H9 (cell line): ENCODE measurements at regions not wholly inside any gene's neighbourhood (a gene's known extent, or its start where the extent isn't known, plus 50 kb on each side); places are given as distances from the start of the nearest gene placed in this dataset.

Experiments used
- DNase-seq: peaks from one replicate; pipeline ENCODE4 v3.0.0-alpha.2; 2017
- H2AFZ ChIP-seq: one replicate; pipeline ENCODE4 v1.6.1; 2013; ENCODE audit warnings: mild to moderate bottlenecking, low read length, control low read depth, moderate library complexity
- H2AK5ac ChIP-seq: 2 replicates; pipeline ENCODE4 v1.6.1; 2013; ENCODE audit warnings: low read length, control low read depth, mixed read lengths; ENCODE audit not compliant: insufficient read length
- H2BK120ac ChIP-seq: one replicate; pipeline ENCODE4 v1.6.1; 2013; ENCODE audit warnings: low read depth, mild to moderate bottlenecking, low read length, control low read depth, inconsistent platforms; ENCODE audit not compliant: poor library complexity, severe bottlenecking
- H2BK12ac ChIP-seq: 2 replicates; pipeline ENCODE4 v1.6.1; 2013; ENCODE audit warnings: low read length, control low read depth, mixed read lengths, low read depth; ENCODE audit not compliant: insufficient read length
- H2BK15ac ChIP-seq: 2 replicates; pipeline ENCODE4 v1.6.1; 2013; ENCODE audit warnings: low read depth, low read length, control low read depth
- H2BK20ac ChIP-seq: one replicate; pipeline ENCODE4 v1.6.1; 2013; ENCODE audit warnings: low read depth, mild to moderate bottlenecking, low read length, control low read depth, inconsistent platforms; ENCODE audit not compliant: poor library complexity, severe bottlenecking
- H2BK5ac ChIP-seq: 2 replicates; pipeline ENCODE4 v1.6.1; 2013; ENCODE audit warnings: low read length, control low read depth, mixed read lengths; ENCODE audit not compliant: insufficient read length
- H3K14ac ChIP-seq: 2 replicates; pipeline ENCODE4 v1.6.1; 2013; ENCODE audit warnings: low read length, control low read depth; ENCODE audit not compliant: insufficient read depth
- H3K18ac ChIP-seq: 2 replicates; pipeline ENCODE4 v1.6.1; 2013; ENCODE audit warnings: low read depth, mild to moderate bottlenecking, mixed read lengths, low read length, control low read depth; ENCODE audit not compliant: insufficient read length
- H3K23ac ChIP-seq: 2 replicates; pipeline ENCODE4 v1.6.1; 2013; ENCODE audit warnings: low read length, control low read depth, mixed read lengths, low read depth; ENCODE audit not compliant: insufficient read length
- H3K23me2 ChIP-seq: 2 replicates; pipeline ENCODE4 v1.6.1; 2013; ENCODE audit warnings: low read depth, mild to moderate bottlenecking, mixed read lengths, low read length, control low read depth; ENCODE audit not compliant: insufficient read length, poor library complexity, severe bottlenecking
- H3K27ac ChIP-seq: 2 replicates; pipeline ENCODE4 v1.5.1; 2013; ENCODE audit warnings: low read length, control low read depth, mixed read lengths, low read depth; ENCODE audit not compliant: insufficient read length
- H3K27me3 ChIP-seq: 2 replicates; pipeline ENCODE4 v1.6.1; 2013; ENCODE audit warnings: low read length, control low read depth, inconsistent platforms; ENCODE audit not compliant: insufficient read depth
- H3K4ac ChIP-seq: 2 replicates; pipeline ENCODE4 v1.6.1; 2013; ENCODE audit warnings: low read depth, mild to moderate bottlenecking, control low read depth, inconsistent platforms, low read length, moderate library complexity
- H3K4me1 ChIP-seq: 2 replicates; pipeline ENCODE4 v1.6.1; 2013; ENCODE audit warnings: low read length, control low read depth, inconsistent platforms; ENCODE audit not compliant: insufficient read depth
- H3K4me2 ChIP-seq: 2 replicates; pipeline ENCODE4 v1.6.1; 2013; ENCODE audit warnings: low read length, control low read depth, mixed read lengths; ENCODE audit not compliant: insufficient read length, insufficient read depth
- H3K56ac ChIP-seq: 2 replicates; pipeline ENCODE4 v1.6.1; 2013; ENCODE audit warnings: low read depth, mild to moderate bottlenecking, mixed read lengths, low read length, control low read depth; ENCODE audit not compliant: insufficient read length
- H3K79me1 ChIP-seq: 2 replicates; pipeline ENCODE4 v1.6.1; 2013; ENCODE audit warnings: low read depth, mild to moderate bottlenecking, moderate library complexity, low read length, control low read depth, inconsistent platforms; ENCODE audit not compliant: insufficient read depth, poor library complexity, severe bottlenecking
- H3K79me2 ChIP-seq: 2 replicates; pipeline ENCODE4 v1.6.1; 2013; ENCODE audit warnings: low read length, control low read depth, inconsistent platforms; ENCODE audit not compliant: insufficient read depth
- H3K9ac ChIP-seq: 2 replicates; pipeline ENCODE4 v1.6.1; 2013; ENCODE audit warnings: low read length, control low read depth, mixed read lengths; ENCODE audit not compliant: insufficient read length; ENCODE audit errors: extremely low read depth
- H3K9me3 ChIP-seq: one replicate; pipeline ENCODE4 v1.6.1; 2013; ENCODE audit warnings: low read depth, low read length, inconsistent platforms; ENCODE audit not compliant: control insufficient read depth
- H3T11ph ChIP-seq: one replicate; pipeline ENCODE4 v1.6.1; 2013; ENCODE audit warnings: mild to moderate bottlenecking, low read length, control low read depth, inconsistent platforms
- H4K20me1 ChIP-seq: one replicate; pipeline ENCODE4 v1.6.1; 2013; ENCODE audit not compliant: control insufficient read depth, insufficient read length, insufficient read depth
- H4K5ac ChIP-seq: 2 replicates; pipeline ENCODE4 v1.6.1; 2013; ENCODE audit warnings: low read depth, mild to moderate bottlenecking, mixed read lengths, low read length, control low read depth; ENCODE audit not compliant: insufficient read length
- H4K8ac ChIP-seq: replicated peaks from 2 replicates; pipeline ENCODE4 v1.6.1; 2013; ENCODE audit warnings: low read length, control low read depth, mixed read lengths, low read depth; ENCODE audit not compliant: insufficient read length
- H4K91ac ChIP-seq: 2 replicates; pipeline ENCODE4 v1.6.1; 2013; ENCODE audit warnings: low read depth, mild to moderate bottlenecking, moderate library complexity, mixed read lengths, low read length, control low read depth; ENCODE audit not compliant: insufficient read length
- H3K27ac Mint-ChIP-seq, 3 experiments: 2 replicates in 2 of 3; 3 replicates in 1 of 3; pipeline ENCODE4 v1.8.0; 2020 to 2021; ENCODE audit warnings: mixed read lengths in 3 of 3, mild to moderate bottlenecking in 1 of 3, moderate library complexity in 1 of 3
- H3K27me3 Mint-ChIP-seq: 2 replicates; pipeline ENCODE4 v1.8.0; 2021; ENCODE audit warnings: low read depth, mild to moderate bottlenecking, moderate library complexity, mixed read lengths
- H3K36me3 Mint-ChIP-seq, 3 experiments: 2 replicates in 2 of 3; 3 replicates in 1 of 3; pipeline ENCODE4 v1.8.0; 2020 to 2021; ENCODE audit warnings: low read depth in 3 of 3, mixed read lengths in 3 of 3; ENCODE audit not compliant: insufficient read depth in 1 of 3
- H3K4me1 Mint-ChIP-seq, 2 experiments: 2 replicates each; pipeline ENCODE4 v1.8.0; 2020; ENCODE audit warnings: mixed read lengths in 2 of 2
- H3K4me3 Mint-ChIP-seq, 2 experiments: 2 replicates in 1 of 2; 3 replicates in 1 of 2; pipeline ENCODE4 v1.8.0; 2020 to 2021; ENCODE audit warnings: mild to moderate bottlenecking in 2 of 2, mixed read lengths in 2 of 2, moderate library complexity in 1 of 2
- H3K9me3 Mint-ChIP-seq, 2 experiments: 2 replicates in 1 of 2; 3 replicates in 1 of 2; pipeline ENCODE4 v1.8.0; 2020; ENCODE audit warnings: mild to moderate bottlenecking in 2 of 2, mixed read lengths in 2 of 2, moderate library complexity in 1 of 2
- WGBS: extraction: QIAGEN DNeasy Blood & Tissue Kit; methylation state at CpG from one replicate; pipeline ENCODE4 v1.1.7; 2013; ENCODE audit warnings: missing lambda C conversion rate, low lambda C conversion rate, mixed read lengths; ENCODE audit not compliant: insufficient read length; ENCODE audit errors: extremely low coverage; 5-methylcytosine and 5-hydroxymethylcytosine counted together
- TF ChIP-seq, protein P1 (sequence below): fragments of 200-600 bp; sonication (generic); conservative IDR thresholded peaks from 3 replicates; pipeline ENCODE4 v1.8.0; 2021; ENCODE audit warnings: antibody characterized with exemption, mild to moderate bottlenecking

DNA sequence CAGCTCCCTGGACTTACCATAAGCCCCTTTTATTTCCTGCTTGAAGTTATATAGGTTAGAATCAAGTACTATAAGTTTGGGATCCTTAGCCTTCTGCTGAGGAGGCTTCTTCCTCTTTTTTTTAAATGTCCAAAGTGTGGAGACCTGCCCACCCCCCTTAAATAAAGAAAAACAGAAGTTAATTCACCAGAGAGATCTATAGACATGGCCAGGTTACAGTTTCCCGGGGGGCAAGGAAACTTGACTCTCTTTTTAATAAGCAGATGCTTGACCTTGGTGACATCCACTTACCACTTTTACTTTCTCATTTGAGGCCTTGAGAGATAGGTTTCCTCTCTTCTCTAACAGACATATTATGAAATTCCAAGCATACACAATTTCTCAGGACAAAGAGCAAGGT lies 88.3 kb downstream of the BMP2 start:
- Histone ChIP-seq H4K91ac (no peak overlapping the region), H3K9ac (no peak overlapping the region), H4K5ac (no peak overlapping the region), H3K23me2 (no peaks in the 10 kb centered on the region), H3K14ac (no peak overlapping the region), H3K27me3 (no peaks in the 10 kb centered on the region), H2AK5ac (no peak overlapping the region), H3K4me2 (no peak overlapping the region), H3K4ac (no peak overlapping the region), H2BK15ac (no peak overlapping the region), H2BK120ac (no peak overlapping the region), H2BK12ac (no peak overlapping the region), H3K27ac (no peak overlapping the region), H2AFZ (no peak overlapping the region), H3K79me1 (no peaks in the 10 kb centered on the region), H2BK20ac (no peak overlapping the region), H4K20me1 (no peaks in the 10 kb centered on the region), H3K79me2 (no peaks in the 10 kb centered on the region), H3K9me3 (no peaks in the 10 kb centered on the region), H3K18ac (no peak overlapping the region), H3K4me1 (no peaks in the 10 kb centered on the region), H4K8ac (no peak overlapping the region), H3K23ac (no peak overlapping the region), H3K56ac (no peak overlapping the region), H3T11ph (no peak overlapping the region), H2BK5ac (no peak overlapping the region)
- no CpG with 5 or more reads among the region's 1 CpG for WGBS
- no peaks in the 10 kb centered on the region for H3K36me3 Mint-ChIP-seq
- H3K9me3 Mint-ChIP-seq: no peaks in the 10 kb centered on the region
- no peak overlapping the region for H3K4me3 Mint-ChIP-seq
- DNase-seq: no peak
- TF ChIP-seq, protein P1, sequence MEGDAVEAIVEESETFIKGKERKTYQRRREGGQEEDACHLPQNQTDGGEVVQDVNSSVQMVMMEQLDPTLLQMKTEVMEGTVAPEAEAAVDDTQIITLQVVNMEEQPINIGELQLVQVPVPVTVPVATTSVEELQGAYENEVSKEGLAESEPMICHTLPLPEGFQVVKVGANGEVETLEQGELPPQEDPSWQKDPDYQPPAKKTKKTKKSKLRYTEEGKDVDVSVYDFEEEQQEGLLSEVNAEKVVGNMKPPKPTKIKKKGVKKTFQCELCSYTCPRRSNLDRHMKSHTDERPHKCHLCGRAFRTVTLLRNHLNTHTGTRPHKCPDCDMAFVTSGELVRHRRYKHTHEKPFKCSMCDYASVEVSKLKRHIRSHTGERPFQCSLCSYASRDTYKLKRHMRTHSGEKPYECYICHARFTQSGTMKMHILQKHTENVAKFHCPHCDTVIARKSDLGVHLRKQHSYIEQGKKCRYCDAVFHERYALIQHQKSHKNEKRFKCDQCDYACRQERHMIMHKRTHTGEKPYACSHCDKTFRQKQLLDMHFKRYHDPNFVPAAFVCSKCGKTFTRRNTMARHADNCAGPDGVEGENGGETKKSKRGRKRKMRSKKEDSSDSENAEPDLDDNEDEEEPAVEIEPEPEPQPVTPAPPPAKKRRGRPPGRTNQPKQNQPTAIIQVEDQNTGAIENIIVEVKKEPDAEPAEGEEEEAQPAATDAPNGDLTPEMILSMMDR: no peak
- H3K27ac Mint-ChIP-seq: no peak overlapping the region
- H3K4me1 Mint-ChIP-seq: no peaks in the 10 kb centered on the region
- H3K27me3 Mint-ChIP-seq: no peaks in the 10 kb centered on the region
